HUES48 (cell line): ENCODE measurements at regions not wholly inside any gene's neighbourhood (a gene's known extent, or its start where the extent isn't known, plus 50 kb on each side); places are given as distances from the start of the nearest gene placed in this dataset.

ENCODE experiments used
- H3K27ac ChIP-seq: one replicate; pipeline ENCODE4 v1.7.0; 2013; ENCODE audit warnings: low read depth, low read length, inconsistent platforms
- H3K27me3 ChIP-seq: 2 replicates; pipeline ENCODE4 v1.6.1; 2013; ENCODE audit warnings: mild to moderate bottlenecking, low read length; ENCODE audit not compliant: control insufficient read depth, insufficient read depth
- H3K36me3 ChIP-seq: 2 replicates; pipeline ENCODE4 v1.6.1; 2013; ENCODE audit warnings: low read length; ENCODE audit not compliant: control insufficient read depth, insufficient read depth
- H3K4me1 ChIP-seq: 2 replicates; pipeline ENCODE4 v1.6.1; 2013; ENCODE audit warnings: mild to moderate bottlenecking, low read length; ENCODE audit not compliant: control insufficient read depth, insufficient read depth
- H3K4me3 ChIP-seq: 2 replicates; pipeline ENCODE4 v1.5.1; 2013; ENCODE audit warnings: mild to moderate bottlenecking, low read depth, low read length
- H3K9ac ChIP-seq: 2 replicates; pipeline ENCODE4 v1.6.1; 2013; ENCODE audit warnings: mild to moderate bottlenecking, low read depth, low read length, moderate library complexity
- H3K9me3 ChIP-seq: 2 replicates; pipeline ENCODE4 v1.6.1; 2013; ENCODE audit warnings: low read length; ENCODE audit not compliant: control insufficient read depth, insufficient read depth

GRCh38 chr11:39681428-39681827 lies 1778.0 kb downstream of the LRRC4C start:
- Histone ChIP-seq H3K27ac (no peak overlapping the region), H3K9ac (no peak overlapping the region), H3K27me3 (no peaks in the 10 kb centered on the region), H3K9me3 (peaks cover 14% of the 10 kb centered on the region), H3K4me1 (peaks cover 10% of the 10 kb centered on the region), H3K4me3 (no peak overlapping the region), H3K36me3 (no peaks in the 10 kb centered on the region)

- no peak overlapping the region for H3K4me3 ChIP-seq
- no peaks in the 10 kb centered on the region for H3K36me3 ChIP-seq
- H3K9me3 ChIP-seq, result peaks cover 14% of the 10 kb centered on the region
- no peaks in the 10 kb centered on the region for H3K27me3 ChIP-seq
- peaks cover 10% of the 10 kb centered on the region for H3K4me1 ChIP-seq
- H3K9ac ChIP-seq, result no peak overlapping the region
- no peak overlapping the region for H3K27ac ChIP-seq
These were observed 1780.5 kb downstream of the LRRC4C start for GRCh38 chr11:39678996-39679395.

DNA sequence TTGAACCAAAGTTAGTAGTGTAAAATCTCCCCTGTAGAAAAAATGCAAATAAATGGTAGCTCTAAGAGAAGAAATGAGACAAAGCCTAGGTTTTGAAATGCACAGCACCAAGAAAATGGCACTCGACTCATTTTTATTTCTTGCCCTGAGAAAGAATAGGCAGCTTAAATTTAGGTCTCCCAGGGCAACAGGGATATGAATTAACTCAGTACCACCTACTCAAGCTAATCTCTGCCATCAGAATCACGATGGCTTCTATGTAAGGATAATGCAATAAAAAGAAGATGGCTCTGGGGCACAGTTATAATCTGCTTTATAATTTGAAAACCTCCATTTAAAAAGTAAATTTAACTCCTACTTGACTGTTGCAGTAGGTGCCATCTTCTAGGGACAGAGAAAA lies 1784.3 kb downstream of the LRRC4C start:
- Histone ChIP-seq H3K27ac (no peak overlapping the region), H3K4me1 (no peaks in the 10 kb centered on the region), H3K27me3 (no peaks in the 10 kb centered on the region), H3K9ac (no peak overlapping the region), H3K4me3 (no peak overlapping the region), H3K9me3 (peaks cover 7% of the 10 kb centered on the region), H3K36me3 (no peaks in the 10 kb centered on the region)

DNA sequence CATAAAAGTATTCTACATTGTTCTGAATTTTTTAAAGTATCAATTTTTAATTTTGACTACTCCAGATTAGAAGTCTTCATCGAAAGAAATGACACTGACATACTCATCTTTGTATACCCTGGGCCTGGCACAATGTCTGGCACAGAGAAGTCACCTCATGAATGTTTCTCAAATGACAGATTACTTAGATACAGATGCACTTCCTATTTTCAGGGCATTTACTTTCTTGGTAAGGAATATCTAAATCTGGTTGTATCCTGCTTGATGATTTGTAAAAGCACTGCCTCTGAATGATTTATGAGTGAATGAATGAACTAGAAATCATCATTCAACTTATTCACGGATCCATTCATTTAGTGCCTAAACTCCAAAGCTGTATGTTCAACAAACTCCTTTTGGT lies 1784.7 kb downstream of the LRRC4C start:
- Histone ChIP-seq H3K27ac (no peak overlapping the region), H3K27me3 (no peaks in the 10 kb centered on the region), H3K4me1 (no peaks in the 10 kb centered on the region), H3K36me3 (no peaks in the 10 kb centered on the region), H3K4me3 (no peak overlapping the region), H3K9me3 (peaks cover 4% of the 10 kb centered on the region), H3K9ac (no peak overlapping the region)

- no peak overlapping the region for H3K27ac ChIP-seq
- no peaks in the 10 kb centered on the region for H3K36me3 ChIP-seq
- H3K4me3 ChIP-seq, result no peak overlapping the region
- no peaks in the 10 kb centered on the region for H3K4me1 ChIP-seq
- H3K9me3 ChIP-seq, result 0 out of 2 replicates have a peak, but pooled peaks cover 3% of the 10 kb centered on the region
- H3K27me3 ChIP-seq, result no peaks in the 10 kb centered on the region
- H3K9ac ChIP-seq, result no peak overlapping the region
These were observed 1785.4 kb downstream of the LRRC4C start for GRCh38 chr11:39674024-39674423.

DNA sequence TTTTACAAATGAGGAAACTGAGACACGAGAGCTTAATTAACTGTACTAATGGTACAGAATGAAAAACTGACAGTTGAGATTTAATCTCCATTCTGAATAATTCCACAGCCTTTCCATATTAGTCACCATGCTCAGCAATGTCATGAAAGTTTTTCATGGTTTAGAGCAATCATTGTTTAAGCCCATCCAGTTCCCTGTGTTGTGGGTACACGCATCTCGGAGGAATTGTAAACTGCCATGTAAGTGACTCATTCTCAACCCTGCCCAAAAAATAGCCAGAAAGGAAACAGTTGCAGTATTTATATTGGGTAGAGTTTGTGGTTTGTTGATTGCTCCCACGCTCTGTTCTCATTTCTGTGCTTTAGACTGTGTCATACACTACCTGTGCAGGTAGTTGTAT lies 1790.8 kb downstream of the LRRC4C start:
- Histone ChIP-seq H3K9ac (no peak overlapping the region), H3K4me3 (no peak overlapping the region), H3K27ac (no peak overlapping the region), H3K4me1 (no peaks in the 10 kb centered on the region), H3K36me3 (no peaks in the 10 kb centered on the region), H3K9me3 (peaks cover 11% of the 10 kb centered on the region), H3K27me3 (no peaks in the 10 kb centered on the region)

GRCh38 chr11:39664023-39664422 lies 1795.4 kb downstream of the LRRC4C start:
- Histone ChIP-seq H3K27ac (no peak overlapping the region), H3K4me1 (no peaks in the 10 kb centered on the region), H3K36me3 (no peaks in the 10 kb centered on the region)

GRCh38 chr11:39661890-39662289 lies 1797.6 kb downstream of the LRRC4C start:
- H3K4me3 ChIP-seq, result no peak overlapping the region
- no peaks in the 10 kb centered on the region for H3K36me3 ChIP-seq
- H3K9ac ChIP-seq, result no peak overlapping the region
- peaks cover 17% of the 10 kb centered on the region for H3K9me3 ChIP-seq
- H3K27me3 ChIP-seq, result no peaks in the 10 kb centered on the region
- H3K27ac ChIP-seq, result no peak overlapping the region
- H3K4me1 ChIP-seq, result no peaks in the 10 kb centered on the region

More at GRCh38 chr11:39664023-39664422, 1795.4 kb downstream of the LRRC4C start:
- H3K9me3 ChIP-seq, result peaks cover 17% of the 10 kb centered on the region
- no peak overlapping the region for H3K9ac ChIP-seq
- no peaks in the 10 kb centered on the region for H3K27me3 ChIP-seq
- no peak overlapping the region for H3K4me3 ChIP-seq

GRCh38 chr11:39651857-39652461 lies 1807.5 kb downstream of the LRRC4C start:
- no peak overlapping the region for H3K9ac ChIP-seq
- H3K36me3 ChIP-seq, result no peaks in the 10 kb centered on the region
- H3K27ac ChIP-seq, result no peak overlapping the region
- no peak overlapping the region for H3K4me3 ChIP-seq
- H3K4me1 ChIP-seq, result no peaks in the 10 kb centered on the region
- H3K9me3 ChIP-seq, result no peaks in the 10 kb centered on the region
- no peaks in the 10 kb centered on the region for H3K27me3 ChIP-seq

DNA sequence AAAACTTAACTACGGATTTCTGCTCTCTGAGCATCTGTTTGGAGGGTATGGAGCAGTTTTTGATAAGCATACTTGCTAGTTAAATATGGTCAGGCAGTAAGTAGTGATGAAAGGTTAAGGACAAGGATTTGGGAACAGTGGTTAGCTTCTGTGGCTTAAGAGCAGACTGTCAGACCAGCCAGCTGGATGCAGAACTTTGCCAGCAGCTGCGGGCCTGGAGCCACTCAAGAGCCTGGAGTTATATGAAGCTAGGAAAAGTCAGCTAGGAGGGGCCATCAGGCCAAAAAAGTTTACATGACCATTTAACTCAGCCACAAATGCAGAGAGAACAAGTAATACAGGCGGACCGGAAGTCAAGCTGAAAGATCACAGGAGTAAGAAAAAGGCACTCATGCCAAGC lies 1817.7 kb downstream of the LRRC4C start:
- Histone ChIP-seq H3K36me3 (no peaks in the 10 kb centered on the region), H3K9me3 (no peaks in the 10 kb centered on the region), H3K9ac (no peak overlapping the region), H3K27me3 (no peaks in the 10 kb centered on the region), H3K27ac (no peak overlapping the region), H3K4me1 (no peaks in the 10 kb centered on the region), H3K4me3 (no peak overlapping the region)

DNA sequence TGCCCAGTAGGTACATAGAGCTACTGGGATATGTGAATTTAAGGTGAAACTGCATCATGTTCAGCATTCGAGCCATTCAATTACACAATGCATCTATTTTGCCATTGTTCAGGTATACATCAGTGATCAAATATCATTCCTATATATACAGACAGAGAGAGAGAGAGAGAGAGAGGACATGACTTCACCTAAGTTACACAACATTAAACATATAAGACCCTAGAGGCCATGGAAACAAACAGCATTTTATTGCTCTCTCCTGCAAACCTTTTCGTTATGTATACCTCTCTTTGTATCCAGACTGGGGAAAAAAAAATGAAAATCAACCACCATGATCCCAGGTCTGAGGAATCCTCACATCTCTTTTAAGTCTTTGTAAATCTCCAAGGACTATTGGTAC lies 1829.1 kb downstream of the LRRC4C start:
- no peak overlapping the region for H3K4me3 ChIP-seq
- H3K9ac ChIP-seq, result no peak overlapping the region
- no peaks in the 10 kb centered on the region for H3K36me3 ChIP-seq
- no peaks in the 10 kb centered on the region for H3K4me1 ChIP-seq
- no peaks in the 10 kb centered on the region for H3K27me3 ChIP-seq
- H3K27ac ChIP-seq, result no peak overlapping the region
- H3K9me3 ChIP-seq, result no peaks in the 10 kb centered on the region
